ENCODE measurements at regions not wholly inside any gene's neighbourhood (a gene's known extent, or its start where the extent isn't known, plus 50 kb on each side); places are given as distances from the start of the nearest gene placed in this dataset.

- H3K27ac ChIP-seq, result no peak overlapping the region
- no peaks in the 10 kb centered on the region for H3K36me3 ChIP-seq
- H3K4me3 ChIP-seq, result no peak overlapping the region
- no peaks in the 10 kb centered on the region for H3K27me3 ChIP-seq
- intact Hi-C loops (cut with DNase I), result no loop called here
- H3K9me3 ChIP-seq, result no peaks in the 10 kb centered on the region
- TF ChIP-seq POLR2A (IDR thresholded peaks at IDR 0.05), result no peak
- TF ChIP-seq POLR2AphosphoS5 (IDR thresholded peaks at IDR 0.05; ENCODE audit: insufficient read depth in 1 of 2, low read depth in 1 of 2), result no peak
- TF ChIP-seq CTCF (IDR thresholded peaks at IDR 0.05), result no peak
- DNase-seq (ENCODE audit: extremely low spot score in 2 of 2), result no peak
- no peaks in the 10 kb centered on the region for H3K4me1 ChIP-seq
These were observed 146.2 kb upstream of the PDE5A start for GRCh38 chr4:119774840-119775239.

GRCh38 chr4:119765951-119766350 is 137.3 kb upstream of the PDE5A start:
- intact Hi-C loops (cut with DNase I), result no loop called here
- DNase-seq (ENCODE audit: extremely low spot score in 2 of 2), result no peak
- H3K9me3 ChIP-seq, result no peaks in the 10 kb centered on the region
- H3K27ac ChIP-seq, result no peak overlapping the region
- H3K27me3 ChIP-seq, result no peaks in the 10 kb centered on the region
- no peak overlapping the region for H3K4me3 ChIP-seq
- TF ChIP-seq CTCF (IDR thresholded peaks at IDR 0.05), result no peak
- TF ChIP-seq POLR2AphosphoS5 (IDR thresholded peaks at IDR 0.05; ENCODE audit: insufficient read depth in 1 of 2, low read depth in 1 of 2), result no peak
- TF ChIP-seq POLR2A (IDR thresholded peaks at IDR 0.05), result no peak
- no peaks in the 10 kb centered on the region for H3K36me3 ChIP-seq
- H3K4me1 ChIP-seq, result no peaks in the 10 kb centered on the region

GRCh38 chr4:119765469-119765868 is 136.9 kb upstream of the PDE5A start:
- intact Hi-C loops (cut with DNase I), result no loop called here
- no peaks in the 10 kb centered on the region for H3K9me3 ChIP-seq
- TF ChIP-seq POLR2A (IDR thresholded peaks at IDR 0.05) (no peak), POLR2AphosphoS5 (IDR thresholded peaks at IDR 0.05; ENCODE audit: insufficient read depth in 1 of 2, low read depth in 1 of 2) (no peak), CTCF (IDR thresholded peaks at IDR 0.05) (no peak)

GRCh38 chr4:119763386-119763785 is 134.8 kb upstream of the PDE5A start:
- H3K9me3 ChIP-seq, result no peaks in the 10 kb centered on the region
- H3K36me3 ChIP-seq, result no peaks in the 10 kb centered on the region
- H3K27ac ChIP-seq, result no peak overlapping the region
- DNase-seq (ENCODE audit: extremely low spot score in 2 of 2), result no peak
- no peaks in the 10 kb centered on the region for H3K4me1 ChIP-seq
- no peak overlapping the region for H3K4me3 ChIP-seq
- no peak for TF ChIP-seq POLR2A (IDR thresholded peaks at IDR 0.05)
- TF ChIP-seq POLR2AphosphoS5 (IDR thresholded peaks at IDR 0.05; ENCODE audit: insufficient read depth in 1 of 2, low read depth in 1 of 2), result no peak
- no peak for TF ChIP-seq CTCF (IDR thresholded peaks at IDR 0.05)
- H3K27me3 ChIP-seq, result no peaks in the 10 kb centered on the region
- intact Hi-C loops (cut with DNase I), result no loop called here

More at GRCh38 chr4:119765469-119765868, 136.9 kb upstream of the PDE5A start:
- Histone ChIP-seq H3K4me3 (no peak overlapping the region), H3K27ac (no peak overlapping the region), H3K27me3 (no peaks in the 10 kb centered on the region), H3K4me1 (no peaks in the 10 kb centered on the region), H3K36me3 (no peaks in the 10 kb centered on the region)
- no peak for DNase-seq (ENCODE audit: extremely low spot score in 2 of 2)

- Histone ChIP-seq H3K27me3 (no peaks in the 10 kb centered on the region), H3K36me3 (no peaks in the 10 kb centered on the region), H3K9me3 (no peaks in the 10 kb centered on the region), H3K27ac (no peak overlapping the region), H3K4me3 (no peak overlapping the region), H3K4me1 (no peaks in the 10 kb centered on the region)
- intact Hi-C loops (cut with DNase I), result no loop called here
- DNase-seq (ENCODE audit: extremely low spot score in 2 of 2), result no peak
- TF ChIP-seq CTCF (IDR thresholded peaks at IDR 0.05) (no peak), POLR2A (IDR thresholded peaks at IDR 0.05) (no peak), POLR2AphosphoS5 (IDR thresholded peaks at IDR 0.05; ENCODE audit: insufficient read depth in 1 of 2, low read depth in 1 of 2) (no peak)
These were observed 127.0 kb upstream of the PDE5A start for GRCh38 chr4:119755599-119755998.

All from vagina (tissue), 2 donors.